ENCODE measurements at regions not wholly inside any gene's neighbourhood (a gene's known extent, or its start where the extent isn't known, plus 50 kb on each side); places are given as distances from the start of the nearest gene placed in this dataset.
A peak's percentile ranks its signal among the peaks of the same experiment; 100 is the strongest.
"Not testable (repeated sequence)": the region's sequence is repeated elsewhere in the genome, so short reads cannot be mapped to it uniquely, and the experiment has no call there.

DNA sequence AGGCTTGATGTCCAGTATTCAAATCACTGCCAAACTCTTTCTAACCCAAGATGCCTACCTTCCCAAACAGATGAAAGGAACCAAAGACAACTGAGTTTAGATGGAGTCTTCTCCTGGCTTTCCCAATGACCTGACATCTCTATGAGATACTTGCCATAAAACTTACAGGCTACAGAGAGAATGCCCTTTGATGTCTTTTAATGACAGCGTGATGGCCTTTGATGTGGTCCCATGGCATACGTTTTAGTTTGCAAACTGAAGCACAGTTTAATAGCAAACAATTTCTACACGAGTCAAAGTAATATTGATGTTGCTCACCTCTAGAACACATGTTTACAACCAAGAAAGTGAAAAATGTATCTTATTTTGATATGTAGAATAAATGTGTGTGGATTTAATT, 73.2 kb downstream of the ZIC4 start:
- no peak for DNase-seq

DNA sequence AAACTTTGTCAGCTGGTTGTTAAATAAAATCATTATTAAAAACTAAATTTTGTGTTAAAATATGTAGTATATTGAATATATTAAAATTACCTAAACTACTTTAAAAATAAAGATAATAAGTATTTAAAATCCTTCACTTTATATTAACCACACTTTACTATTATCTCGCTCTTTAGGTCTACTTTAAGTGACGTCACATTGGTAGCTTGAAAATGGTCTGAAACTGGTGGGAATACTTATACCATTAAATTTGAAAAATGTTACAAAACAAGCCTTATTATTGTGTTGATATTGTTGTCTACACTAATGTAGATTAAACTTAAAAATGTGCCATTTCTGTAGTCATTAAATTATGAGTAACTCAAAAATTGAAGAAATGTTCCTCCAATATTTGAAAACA, 77.6 kb downstream of the ZIC4 start:
- no peak for DNase-seq

DNA sequence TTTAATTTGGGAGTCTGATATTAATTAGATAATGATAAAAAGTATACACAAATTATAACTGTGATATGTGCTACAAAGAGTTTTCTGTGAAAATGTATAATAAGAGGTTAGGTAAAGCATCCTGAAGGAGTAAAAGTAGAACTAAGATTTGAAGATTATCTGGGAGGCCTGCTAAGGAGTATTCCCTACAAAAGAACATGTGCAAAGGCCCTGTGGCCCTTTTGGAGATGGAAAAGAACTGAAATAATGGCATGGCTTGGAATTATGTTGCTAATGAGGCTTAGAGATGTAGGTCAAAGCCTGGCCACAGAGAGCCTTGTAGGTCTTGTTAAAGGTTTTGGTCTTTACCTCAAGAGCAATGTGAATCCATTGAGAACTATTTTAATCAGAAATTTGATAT, 82.0 kb downstream of the ZIC4 start:
- DNase-seq = no peak

DNA sequence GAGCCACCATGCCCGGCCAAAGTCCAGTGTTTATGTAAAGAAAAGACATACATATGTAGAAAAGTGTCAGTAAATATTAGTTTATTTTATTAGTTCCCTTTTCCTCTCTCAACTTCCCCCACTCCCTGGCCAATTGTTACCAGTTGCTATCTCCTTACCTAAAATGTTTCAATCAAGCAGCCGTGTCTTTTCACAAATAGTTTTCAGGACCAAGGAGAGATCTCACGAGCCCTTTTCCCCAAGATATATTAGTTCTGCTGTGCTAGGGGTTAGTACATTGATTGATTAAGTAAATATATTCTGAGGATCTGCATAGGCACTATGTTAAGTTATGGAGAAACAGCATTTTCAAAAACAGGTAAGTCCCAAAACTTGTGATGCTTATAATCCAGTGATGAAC, 87.4 kb downstream of the ZIC4 start:
- DNase-seq = no peak

DNA sequence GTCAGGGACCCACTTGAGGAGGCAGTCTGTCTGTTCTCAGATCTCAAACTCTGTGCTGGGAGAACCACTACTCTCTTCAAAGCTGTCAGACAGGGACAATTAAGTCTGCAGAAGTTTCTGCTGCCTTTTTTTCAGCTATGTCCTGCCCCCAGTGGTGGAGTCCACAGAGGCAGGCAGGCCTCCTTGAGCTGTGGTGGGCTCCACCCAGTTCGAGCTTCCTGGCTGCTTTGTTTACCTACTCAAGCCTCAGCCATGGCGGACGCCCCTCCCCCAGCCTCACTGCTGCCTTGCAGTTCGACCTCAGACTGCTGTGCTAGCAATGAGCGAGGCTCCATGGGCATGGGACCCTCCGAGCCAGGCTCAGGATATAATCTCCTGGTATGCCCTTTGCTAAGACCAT, 89.3 kb downstream of the ZIC4 start:
- DNase-seq = not testable (repeated sequence)

DNA sequence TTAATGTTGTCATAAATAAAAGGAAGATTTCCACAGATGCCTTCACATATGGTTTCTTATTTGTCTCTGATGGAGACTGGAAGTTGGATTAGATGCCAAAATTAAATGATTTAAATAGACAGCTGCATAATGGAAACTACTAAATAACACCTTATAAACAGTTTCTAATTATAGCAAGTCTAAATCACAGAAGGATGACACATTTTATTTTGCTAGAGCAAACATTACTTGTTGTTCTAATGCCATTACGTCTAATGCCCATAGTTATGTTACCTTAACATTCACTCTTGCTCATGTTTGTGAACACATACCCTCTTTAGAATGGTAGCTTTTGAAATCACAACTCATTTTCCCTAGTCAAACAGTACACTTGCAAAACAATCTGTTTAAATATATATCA, 92.8 kb downstream of the ZIC4 start:
- no peak for DNase-seq

DNA sequence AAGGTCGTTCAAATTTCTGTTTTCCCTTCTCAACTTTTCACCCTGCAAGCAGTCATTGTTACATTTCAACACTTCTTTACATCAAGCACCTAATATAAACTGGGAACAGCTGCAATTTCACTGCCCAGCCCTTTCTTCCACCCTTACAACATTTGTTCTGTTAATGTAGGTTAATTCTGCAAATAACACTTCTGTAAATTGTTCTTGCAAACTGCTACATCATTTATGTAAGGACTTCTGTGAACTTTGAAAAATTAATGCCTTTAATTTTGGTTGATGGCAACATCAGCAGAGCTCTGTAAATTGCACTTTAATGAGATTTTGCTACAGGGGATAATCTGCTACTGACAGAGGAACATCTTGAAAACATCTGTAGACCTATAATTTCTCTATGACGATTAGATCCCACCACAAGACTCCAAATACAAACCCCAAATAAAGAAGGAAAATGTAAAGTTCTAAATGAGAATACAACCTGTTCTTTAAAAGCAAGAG, 93.5 kb downstream of the ZIC4 start:
- DNase-seq = no peak

DNA sequence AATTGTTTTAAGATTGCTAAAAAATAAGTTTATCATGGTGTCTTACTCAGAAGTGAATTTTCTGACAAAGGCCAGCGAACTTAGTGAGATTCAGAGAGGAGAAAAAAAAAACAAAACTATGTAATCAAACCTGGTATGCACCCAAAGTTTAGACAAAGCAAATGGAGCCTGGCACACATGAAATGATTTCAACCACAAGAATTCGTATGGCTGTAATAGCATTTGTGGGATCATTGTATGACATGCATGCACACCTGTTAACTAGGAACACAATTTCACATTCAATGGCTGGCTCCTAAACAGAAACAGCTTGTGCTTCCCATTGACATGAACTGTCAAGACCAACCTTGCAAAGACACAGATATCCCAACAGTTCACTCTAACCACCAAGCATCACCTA, 94.6 kb downstream of the ZIC4 start:
- no peak for DNase-seq

DNA sequence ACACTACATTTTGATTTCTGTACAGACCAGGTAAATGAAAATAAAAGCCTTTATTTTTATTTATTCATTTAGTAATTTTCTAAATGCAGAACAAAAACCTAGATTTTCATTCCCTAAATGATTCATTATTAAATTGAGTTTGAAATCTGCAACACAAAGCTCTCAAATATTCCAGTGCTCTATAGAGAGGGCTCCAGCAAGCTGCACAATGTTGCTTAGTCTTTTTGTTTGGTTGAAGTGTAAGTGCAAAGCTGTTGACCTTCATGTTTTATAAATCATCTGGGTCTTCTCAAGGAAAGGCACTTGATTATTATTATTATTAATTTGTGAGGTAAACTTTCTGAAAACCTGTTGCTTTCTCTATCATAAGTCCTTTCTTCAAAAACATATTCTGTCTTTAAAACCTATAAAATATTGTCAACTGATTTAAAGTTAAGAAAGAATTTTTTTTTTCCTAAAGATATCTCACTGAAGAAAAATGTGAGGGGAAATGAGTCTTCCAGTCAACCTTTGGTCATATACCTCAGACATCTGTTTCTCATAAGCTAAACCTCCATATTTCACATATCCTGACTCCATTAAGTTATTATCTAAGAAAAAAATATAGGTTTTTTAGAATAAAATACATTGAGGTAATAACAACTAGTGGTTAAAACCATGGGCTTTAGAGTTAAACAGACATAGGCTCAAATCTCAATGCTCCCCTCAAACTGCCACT, 100.7 kb downstream of the ZIC4 start:
- DNase-seq = no peak

DNA sequence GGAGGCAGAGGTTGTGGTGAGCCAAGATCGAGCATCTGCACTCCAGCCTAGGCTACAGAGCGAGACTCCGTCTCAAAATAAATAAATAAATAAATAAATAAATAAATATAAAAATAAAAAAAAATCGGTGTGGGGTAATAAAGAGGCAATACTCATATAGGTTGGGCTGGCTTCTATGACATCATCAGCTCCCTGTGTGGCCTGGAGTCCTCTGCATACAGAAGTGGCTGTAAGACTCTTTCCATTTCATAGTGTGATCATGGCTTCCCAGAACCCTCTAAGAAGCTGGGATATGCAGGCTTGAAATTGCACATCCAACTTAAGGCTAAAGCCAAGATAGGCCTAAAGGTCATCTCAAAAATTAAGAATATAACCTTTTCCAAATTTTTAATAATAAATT, 101.6 kb downstream of the ZIC4 start:
- no peak for DNase-seq

DNA sequence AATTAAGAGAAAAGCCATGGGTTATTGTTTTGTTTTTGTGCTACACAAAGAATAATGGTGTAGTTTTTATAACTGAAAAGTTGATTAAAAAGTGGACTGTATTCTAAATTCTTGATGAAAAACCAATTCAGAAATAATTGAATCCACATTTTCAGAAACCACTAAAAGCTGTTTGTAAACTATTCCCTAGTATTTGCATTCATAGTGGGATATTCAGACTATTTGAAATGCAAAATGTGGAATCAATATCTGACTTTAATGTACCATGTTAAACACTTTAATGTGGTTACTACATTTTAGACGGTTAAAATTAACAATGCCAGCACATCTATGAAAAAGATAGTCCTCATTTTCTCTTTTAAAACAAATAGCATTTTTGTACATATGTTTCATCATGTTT, 104.6 kb downstream of the ZIC4 start:
- DNase-seq = no peak

DNA sequence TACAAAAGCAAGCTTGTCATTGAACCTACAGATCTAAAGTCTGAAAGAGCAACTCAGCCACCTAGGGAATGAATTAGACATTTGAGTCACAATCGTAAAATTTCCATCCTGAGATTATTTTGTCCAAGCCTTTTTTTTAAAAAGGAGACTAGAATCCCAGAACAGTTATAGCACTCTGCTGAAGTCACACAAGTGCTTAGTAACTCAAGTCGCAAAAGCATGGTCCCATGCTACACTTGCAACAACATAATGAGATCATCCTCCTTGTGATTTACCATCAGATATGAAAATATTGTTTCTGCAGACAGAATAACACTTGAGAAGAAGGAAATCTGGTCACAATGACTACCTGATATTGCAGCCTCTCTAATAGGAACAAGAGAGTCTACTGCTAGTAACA, 106.7 kb downstream of the ZIC4 start:
- DNase-seq = no peak

DNA sequence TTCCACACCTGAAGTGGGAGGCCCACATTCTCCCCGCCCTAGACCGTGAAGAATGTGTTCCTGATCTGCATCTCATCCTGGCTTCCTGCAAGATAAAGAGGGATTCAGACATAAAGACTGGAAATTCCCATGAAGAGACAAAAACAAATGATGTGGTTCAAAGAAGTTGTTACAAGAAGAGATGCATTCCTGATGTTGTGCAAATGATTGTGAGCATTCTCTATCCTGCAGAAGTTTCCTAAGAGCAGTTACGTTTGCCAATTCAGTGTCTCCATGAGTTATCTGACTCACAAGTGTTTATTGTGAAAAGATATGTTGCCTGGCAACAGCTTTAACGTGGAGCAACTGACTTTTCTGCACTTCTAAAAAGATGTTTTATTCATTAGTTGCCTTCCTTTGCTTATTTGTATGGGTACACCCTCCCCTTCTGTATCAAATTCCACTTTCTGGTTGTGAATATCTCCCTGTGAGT, 107.8 kb downstream of the ZIC4 start:
- DNase-seq = no peak

DNA sequence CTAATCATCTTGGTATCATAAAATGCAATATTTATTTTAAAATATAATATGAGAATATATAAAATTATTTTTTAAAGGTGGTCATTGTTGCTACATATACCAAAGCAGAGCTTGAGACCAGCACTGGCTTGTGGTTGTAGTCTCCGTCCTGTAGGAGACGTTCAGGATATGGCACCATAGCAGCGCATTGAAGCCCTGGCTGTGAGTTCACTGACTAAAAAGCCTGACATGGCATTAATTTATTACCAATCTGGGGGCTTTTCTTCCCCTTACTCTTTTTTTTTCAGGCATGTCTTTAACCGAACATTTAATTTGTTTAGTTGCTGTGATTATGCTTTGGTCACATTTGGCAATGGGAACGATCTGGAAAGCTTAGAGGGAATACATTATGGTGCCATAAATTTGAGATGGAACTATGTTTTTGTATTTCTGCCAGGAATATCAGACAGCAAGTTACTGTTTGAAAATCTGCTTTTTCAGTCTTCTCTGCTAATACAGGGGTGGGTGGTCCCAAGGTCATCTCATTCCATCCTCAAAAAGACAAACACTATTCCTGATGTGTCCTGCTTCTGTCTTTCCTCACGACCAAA, 108.5 kb downstream of the ZIC4 start:
- no peak for DNase-seq

DNA sequence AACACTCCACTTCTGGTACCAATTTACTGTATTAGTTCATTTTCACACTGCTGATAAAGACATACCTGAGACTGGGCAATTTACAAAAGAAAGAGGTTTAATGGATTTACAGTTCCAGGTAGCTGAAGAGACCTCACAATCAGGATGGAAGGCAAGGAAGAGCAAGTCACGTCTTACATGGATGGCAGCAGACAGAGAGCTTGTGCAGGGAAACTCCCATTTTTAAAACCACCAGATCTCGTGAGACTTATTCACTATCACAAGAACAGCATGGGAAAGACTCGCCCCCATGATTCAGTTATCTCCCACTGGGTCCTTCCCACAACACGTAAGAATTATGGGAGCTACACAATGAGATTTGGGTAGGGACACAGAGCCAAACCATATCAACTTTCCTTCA, 119.0 kb downstream of the ZIC4 start:
- DNase-seq = not testable (repeated sequence)

DNA sequence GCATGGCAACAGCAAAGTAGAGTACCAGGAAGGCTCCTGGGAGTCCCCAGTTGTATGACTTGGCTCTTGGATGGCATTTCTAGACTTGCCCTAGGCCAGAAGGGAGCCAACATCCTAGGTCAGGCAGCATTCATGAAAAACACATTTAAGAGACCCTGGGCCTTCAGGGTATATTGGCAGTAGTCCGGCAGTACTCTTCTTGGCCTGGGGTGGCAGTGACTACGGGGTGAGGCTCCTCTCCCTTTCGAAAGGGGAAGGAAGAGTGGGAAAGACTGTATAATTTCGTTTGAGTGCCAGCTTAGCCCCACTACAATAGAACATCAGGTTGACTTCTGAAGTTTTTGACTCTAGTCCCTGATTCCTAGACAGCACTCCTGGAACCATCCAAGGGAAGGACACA, 136.4 kb downstream of the ZIC4 start:
- DNase-seq = peak; percentile 12

DNA sequence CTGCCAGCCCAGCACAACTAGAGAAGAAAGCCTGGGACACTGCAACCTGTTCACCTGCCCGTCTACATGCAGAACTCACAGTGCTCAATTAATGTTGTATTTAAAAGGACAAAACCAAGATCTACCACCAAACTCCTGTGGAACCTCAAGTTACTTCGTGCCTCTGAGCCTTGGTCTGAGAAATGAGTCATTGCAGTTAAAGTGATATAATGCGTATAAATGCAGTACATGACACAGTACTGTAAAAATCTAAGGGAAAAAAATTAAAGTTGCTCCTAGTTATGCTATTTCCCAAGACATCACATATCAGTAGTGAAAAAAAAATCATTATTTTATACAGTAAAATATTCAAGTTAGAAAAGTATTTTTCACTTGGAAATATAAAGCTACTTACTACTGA, 138.9 kb downstream of the ZIC4 start:
- no peak for DNase-seq

DNA sequence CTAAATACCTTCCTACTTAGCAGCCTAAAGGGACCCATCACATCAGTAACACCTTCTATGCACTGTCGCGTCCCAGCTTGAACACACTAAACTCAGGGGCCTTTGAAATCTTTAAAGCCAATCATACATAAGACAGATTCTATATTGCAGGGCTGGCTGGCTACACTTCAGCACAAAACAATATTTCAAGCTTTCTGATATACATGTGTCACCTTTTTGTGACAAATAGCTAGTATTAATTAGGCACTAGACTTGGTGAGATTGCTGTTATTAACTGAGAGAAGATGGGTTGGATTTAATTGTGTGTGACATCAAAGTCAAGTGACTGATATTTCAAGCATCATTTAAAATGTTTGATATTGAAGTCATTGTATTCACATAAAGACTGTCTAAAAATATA, 148.4 kb downstream of the ZIC4 start:
- no peak for DNase-seq

DNA sequence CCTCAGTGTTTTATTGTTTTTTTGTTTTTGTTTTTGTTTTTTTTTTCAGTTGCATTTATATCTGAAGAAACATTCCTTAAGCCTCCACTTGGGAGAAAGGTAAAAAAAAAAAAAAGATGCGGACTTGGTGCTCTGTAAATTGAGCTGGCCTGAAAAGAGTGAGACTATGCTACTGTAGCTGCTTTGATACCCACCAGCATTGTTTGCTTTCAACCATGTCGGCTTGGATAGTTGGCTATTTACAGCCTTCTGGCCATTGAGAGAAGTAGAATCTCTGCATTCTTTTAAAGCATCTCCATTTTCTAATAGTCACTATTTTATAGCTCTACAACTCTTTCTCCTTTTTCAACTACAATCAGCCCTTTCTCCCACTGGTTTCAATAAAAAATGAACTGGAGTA, 149.6 kb downstream of the ZIC4 start:
- no peak for DNase-seq

DNA sequence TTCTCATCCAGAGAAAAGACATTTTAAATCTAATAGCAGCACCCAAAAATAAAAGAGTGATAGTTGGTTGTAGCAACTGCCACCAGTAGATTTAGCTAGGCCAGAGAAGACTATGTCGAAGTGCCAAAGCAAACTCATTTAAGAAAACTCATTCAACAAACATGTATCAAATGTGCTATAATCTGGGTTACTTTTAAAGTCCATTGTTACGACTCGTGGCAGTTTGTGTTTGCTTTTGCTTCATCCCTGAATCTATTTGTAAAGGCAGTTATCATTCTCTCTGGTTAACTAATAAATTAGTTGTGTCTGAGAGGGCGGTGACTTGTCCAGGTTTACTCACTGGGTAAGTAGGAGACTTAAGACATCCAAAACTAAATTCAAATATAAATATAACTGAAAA, 159.4 kb downstream of the ZIC4 start:
- DNase-seq = no peak

DNA sequence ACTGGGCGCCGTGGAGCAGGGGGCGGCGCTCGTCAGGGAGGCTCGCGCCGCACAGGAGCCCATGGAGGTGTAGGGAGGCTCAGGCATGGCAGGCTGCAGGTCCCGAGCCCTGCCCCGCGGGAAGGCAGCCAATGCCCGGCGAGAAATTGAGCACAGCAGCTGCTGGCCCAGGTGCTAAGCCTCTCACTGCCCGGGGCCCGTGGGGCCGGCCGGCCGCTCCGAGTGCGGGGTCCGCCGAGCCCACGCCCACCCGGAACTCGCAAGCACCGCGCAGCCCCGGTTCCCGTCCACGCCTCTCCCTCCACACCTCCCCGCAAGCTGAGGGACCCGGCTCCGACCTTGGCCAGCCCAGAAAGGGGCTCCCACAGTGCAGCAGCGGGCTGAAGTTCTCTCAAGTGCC, 160.7 kb downstream of the ZIC4 start:
- DNase-seq = not testable (repeated sequence)

DNA sequence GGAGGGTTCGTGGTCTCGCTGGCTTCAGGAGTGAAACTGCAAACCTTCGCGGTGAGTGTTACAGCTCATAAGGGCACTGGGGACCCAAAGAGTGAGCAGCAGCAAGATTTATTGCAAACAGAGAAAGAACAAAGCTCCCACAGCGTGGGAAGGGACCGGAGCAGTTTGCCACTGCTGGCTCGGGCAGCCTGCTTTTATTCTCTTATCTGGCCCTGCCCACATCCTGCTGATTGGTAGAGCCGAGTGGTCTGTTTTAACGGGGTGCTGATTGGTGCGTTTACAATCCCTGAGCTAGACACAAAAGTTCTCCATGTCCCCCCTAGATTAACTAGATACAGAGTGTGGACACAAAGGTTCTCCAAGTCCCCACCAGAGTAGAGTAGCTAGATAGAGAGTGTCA, 161.3 kb downstream of the ZIC4 start:
- DNase-seq = not testable (repeated sequence)

DNA sequence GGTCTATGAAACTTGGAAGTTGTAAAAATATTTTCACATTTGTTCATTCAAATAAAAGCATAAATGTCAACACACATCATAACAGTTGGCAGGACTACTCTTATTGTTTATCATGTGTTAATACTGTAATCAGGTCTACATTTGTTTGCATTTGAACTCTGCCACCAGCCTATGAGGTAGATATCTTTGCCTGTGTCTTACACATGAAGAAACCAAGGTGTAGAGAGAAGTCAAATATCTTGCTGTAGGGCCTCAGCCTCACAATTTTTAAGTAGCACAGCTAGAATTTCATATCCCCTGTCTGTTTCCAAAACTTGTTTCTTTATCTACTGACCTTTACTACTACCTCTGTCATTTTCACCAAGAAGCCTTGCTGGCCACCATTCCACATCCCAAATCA, 161.9 kb downstream of the ZIC4 start:
- no peak for DNase-seq

DNA sequence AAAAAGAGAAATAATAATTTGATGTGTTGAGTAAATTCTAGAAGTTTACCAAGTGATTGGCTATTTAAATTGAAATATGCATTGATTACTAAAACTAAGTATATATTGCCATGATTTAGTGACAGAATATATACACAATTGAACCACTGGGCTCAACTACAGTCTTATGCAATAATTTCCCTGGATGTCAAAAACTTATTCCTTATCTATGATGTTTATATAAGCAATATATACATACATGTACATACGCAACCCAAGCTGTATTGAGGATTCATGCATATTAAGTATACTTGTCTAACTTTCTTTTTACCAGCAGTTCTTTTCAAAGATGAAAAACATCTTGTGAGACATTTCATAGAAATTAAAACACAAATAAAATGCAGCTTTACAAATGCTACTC, 165.8 kb downstream of the ZIC4 start:
- DNase-seq = no peak

DNA sequence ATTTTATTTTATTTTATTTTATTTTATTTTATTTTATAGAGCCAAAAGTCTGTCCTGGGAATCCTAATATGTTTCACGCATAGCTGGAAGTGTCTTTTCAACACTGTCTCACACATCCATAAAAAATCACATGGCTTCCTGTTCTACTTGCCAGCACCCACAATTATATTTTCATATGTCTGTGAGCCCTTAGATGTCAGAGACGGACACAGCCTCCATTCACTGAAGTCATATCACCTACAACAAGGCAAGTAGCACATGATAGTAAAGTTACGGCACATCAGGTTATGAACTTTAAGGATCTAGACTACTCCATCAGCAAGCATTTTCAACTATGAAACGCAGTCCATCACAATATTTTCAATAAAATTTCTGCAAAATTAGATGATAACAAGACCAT, 168.4 kb downstream of the ZIC4 start:
- no peak for DNase-seq

All from left hindlimb (tissue), 1 donor.